ENCODE measurements at regions not wholly inside any gene's neighbourhood (a gene's known extent, or its start where the extent isn't known, plus 50 kb on each side); places are given as distances from the start of the nearest gene placed in this dataset.

- TF ChIP-seq EP300 (IDR thresholded peaks at IDR 0.05) (no peak), POLR2A (IDR thresholded peaks at IDR 0.05) (no peak)
Observed at GRCh38 chr6:48757661-48758060, 646.7 kb upstream of the PTCHD4 start.
